HEK293 (cell line): ENCODE measurements at regions not wholly inside any gene's neighbourhood (a gene's known extent, or its start where the extent isn't known, plus 50 kb on each side); places are given as distances from the start of the nearest gene placed in this dataset.

Source experiments
- CTCF ChIP-seq: fragments of 450-650 bp; formaldehyde crosslinking; IDR thresholded peaks from 2 replicates; pipeline ENCODE4 v1.5.1; 2016; ENCODE audit warnings: missing biosample characterization, missing genetic modification characterization
- PBX3 ChIP-seq: sonication (generic); formaldehyde crosslinking; IDR thresholded peaks from 2 replicates; pipeline ENCODE4 v1.8.1; 2022; ENCODE audit warnings: mild to moderate bottlenecking, moderate library complexity, missing genetic modification reagents
- SETDB1 ChIP-seq: IDR thresholded peaks from one replicate; pipeline ENCODE4 v1.6.1; 2017; ENCODE audit warnings: mild to moderate bottlenecking, low read length, moderate library complexity, mixed read lengths; ENCODE audit not compliant: insufficient read length
- YY1 ChIP-seq: fragments of 450-650 bp; formaldehyde crosslinking; IDR thresholded peaks from 2 replicates; pipeline ENCODE4 v1.5.1; 2018; ENCODE audit warnings: missing biosample characterization, missing genetic modification characterization
- ZBTB20 ChIP-seq: fragments of 450-650 bp; formaldehyde crosslinking; IDR thresholded peaks from 2 replicates; pipeline ENCODE4 v1.5.1; 2016; ENCODE audit warnings: missing biosample characterization, missing genetic modification characterization

GRCh38 chr5:135227064-135228022 is 171.7 kb downstream of the MACROH2A1 start:
- TF ChIP-seq SETDB1: no peak
- TF ChIP-seq CTCF: no peak
- TF ChIP-seq PBX3 (CRISPR knock-in tag): no peak
- TF ChIP-seq YY1 (tag by site-specific recombination): no peak
- TF ChIP-seq ZBTB20 (tag by site-specific recombination): no peak
